IMR-90 (cell line): ENCODE measurements at regions not wholly inside any gene's neighbourhood (a gene's known extent, or its start where the extent isn't known, plus 50 kb on each side); places are given as distances from the start of the nearest gene placed in this dataset.

Experiments used
- BHLHE40 ChIP-seq: fragments of 150-350 bp; IDR thresholded peaks from 2 replicates; pipeline ENCODE4 v1.6.1; 2016; ENCODE audit warnings: mild to moderate bottlenecking, low read depth, low read length
- CTCF ChIP-seq: conservative IDR thresholded peaks from 2 replicates; pipeline ENCODE4 v1.5.1; 2012; ENCODE audit warnings: mild to moderate bottlenecking, low read depth, low read length, improper control_type of control experiment
- ELK1 ChIP-seq: fragments of 150-350 bp; IDR thresholded peaks from 2 replicates; pipeline ENCODE4 v1.6.1; 2016; ENCODE audit warnings: low read depth, mild to moderate bottlenecking, low read length, moderate library complexity, borderline replicate concordance
- FOS ChIP-seq: fragments of 150-350 bp; IDR thresholded peaks from 2 replicates; pipeline ENCODE4 v1.6.1; 2016; ENCODE audit warnings: low read depth, low read length
- MAFK ChIP-seq: IDR thresholded peaks from 2 replicates; pipeline ENCODE4 v1.6.1; 2012; ENCODE audit warnings: low read depth, low read length, improper control_type of control experiment
- MXI1 ChIP-seq: IDR thresholded peaks from 2 replicates; pipeline ENCODE4 v1.6.1; 2012; ENCODE audit warnings: low read depth, mild to moderate bottlenecking, low read length, moderate library complexity, borderline replicate concordance
- POLR2A ChIP-seq: IDR thresholded peaks from 2 replicates; pipeline ENCODE4 v1.6.1; 2012; ENCODE audit warnings: mild to moderate bottlenecking, low read depth, low read length
- RCOR1 ChIP-seq: IDR thresholded peaks from 2 replicates; pipeline ENCODE4 v1.6.1; 2012; ENCODE audit warnings: mild to moderate bottlenecking, low read length, improper control_type of control experiment; ENCODE audit not compliant: insufficient replicate concordance
- RFX5 ChIP-seq: IDR thresholded peaks from 2 replicates; pipeline ENCODE4 v1.8.0; 2012; ENCODE audit warnings: low read depth, mild to moderate bottlenecking, low read length, moderate library complexity
- SMC3 ChIP-seq: fragments of 150-350 bp; IDR thresholded peaks from 2 replicates; pipeline ENCODE4 v1.6.1; 2016; ENCODE audit warnings: low read depth, mild to moderate bottlenecking, antibody characterized with exemption, low read length, moderate library complexity

DNA sequence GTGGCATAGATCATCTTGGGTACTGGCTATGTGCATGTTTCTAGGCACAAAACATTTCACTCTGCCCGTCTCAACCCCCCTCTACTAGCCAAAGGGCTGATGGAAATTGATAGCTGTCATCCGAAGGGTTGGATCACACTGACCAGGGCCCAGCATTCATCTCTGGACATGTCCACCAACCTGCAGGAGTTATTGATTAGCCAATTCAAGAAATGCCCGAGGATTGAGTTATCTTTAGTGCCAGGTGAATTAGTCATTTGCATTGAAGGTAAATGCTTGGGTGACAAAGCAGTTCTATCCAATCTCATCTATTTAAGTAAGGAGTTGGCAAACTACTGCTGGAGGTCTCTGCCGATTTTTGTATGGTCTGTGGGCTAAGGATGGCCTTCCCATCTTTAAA, 80.1 kb downstream of the CD164 start:
- TF ChIP-seq RFX5 (no peak), CTCF (no peak), POLR2A (no peak), RCOR1 (no peak), MXI1 (no peak), MAFK (no peak), FOS (no peak), ELK1 (no peak), BHLHE40 (no peak), SMC3 (no peak)
